GM18867 (cell line): ENCODE measurements at regions not wholly inside any gene's neighbourhood (a gene's known extent, or its start where the extent isn't known, plus 50 kb on each side); places are given as distances from the start of the nearest gene placed in this dataset.

Experiments used
- ATAC-seq: cut with Tn5 transposase; IDR thresholded peaks from one replicate; pipeline ENCODE4 v1.9.1; 2021; ENCODE audit warnings: mild to moderate bottlenecking, moderate library complexity; ENCODE audit not compliant: unreplicated experiment

GRCh38 chr5:145510769-145511168 is 324.4 kb downstream of the PRELID2 start:
- no peak for ATAC-seq

DNA sequence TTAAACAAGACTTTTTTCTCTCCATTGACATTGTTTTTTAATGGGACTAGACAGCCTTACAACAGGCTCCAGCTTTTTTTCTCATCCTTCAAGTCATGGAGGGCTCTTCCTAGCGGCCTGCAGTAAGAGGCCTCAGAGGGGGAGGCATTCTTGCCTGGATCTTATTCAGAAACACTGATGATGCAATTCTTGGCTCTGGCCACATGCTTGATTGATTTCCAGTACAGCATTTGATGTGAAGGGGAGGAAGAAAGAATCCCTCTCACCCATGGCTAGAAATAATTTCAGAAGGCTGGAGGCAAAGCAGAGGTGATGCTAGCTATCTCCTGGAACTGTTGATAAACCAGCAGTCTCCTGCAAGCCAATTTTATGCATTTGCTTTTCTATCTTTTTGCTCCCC is 324.8 kb downstream of the PRELID2 start:
- no peak for ATAC-seq

GRCh38 chr5:145509336-145510136 is 325.6 kb downstream of the PRELID2 start:
- ATAC-seq, result no peak

GRCh38 chr5:145506185-145506850 is 328.8 kb downstream of the PRELID2 start:
- no peak for ATAC-seq

DNA sequence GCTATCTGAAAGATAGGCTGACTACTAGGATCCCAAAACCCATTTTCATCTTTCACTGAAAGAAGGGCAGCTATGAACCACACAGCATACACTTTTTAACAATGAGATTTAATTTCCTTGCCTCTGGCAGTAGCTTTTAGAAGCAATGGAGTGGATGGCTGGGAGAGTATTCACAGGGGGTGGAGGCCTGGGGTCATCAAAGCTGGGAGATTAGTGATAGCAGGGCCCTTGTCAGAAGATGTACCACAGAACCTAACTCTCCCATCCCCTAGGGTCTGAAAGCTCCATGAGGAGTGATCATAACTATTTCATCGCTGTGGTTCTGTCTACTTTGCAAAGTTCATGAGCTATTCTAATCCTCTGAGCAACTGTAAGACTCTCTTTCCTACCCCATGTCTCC is 332.2 kb downstream of the PRELID2 start:
- no peak for ATAC-seq

GRCh38 chr5:145500710-145501109 is 334.4 kb downstream of the PRELID2 start:
- ATAC-seq, result no peak

- ATAC-seq, result no peak
These were observed 335.7 kb downstream of the PRELID2 start for GRCh38 chr5:145499483-145499882.

DNA sequence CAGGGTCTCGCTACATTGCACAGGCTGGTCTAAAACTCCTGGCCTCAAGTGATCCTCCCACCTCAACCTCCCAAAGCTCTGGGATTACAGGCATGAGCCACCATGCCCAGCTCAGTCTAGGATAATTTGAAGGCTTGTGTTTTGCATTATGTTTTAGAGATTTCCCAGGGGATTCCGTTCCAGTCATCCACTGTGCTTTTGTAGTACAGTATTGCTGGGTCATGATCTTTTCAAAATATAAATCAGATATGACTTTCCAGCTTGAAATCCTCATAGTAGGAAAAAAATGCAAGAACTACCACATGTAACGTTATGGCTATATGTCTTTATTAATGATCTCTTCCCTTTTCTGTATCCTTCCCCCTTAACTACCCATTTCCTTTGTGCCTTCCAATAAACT is 338.1 kb downstream of the PRELID2 start:
- no peak for ATAC-seq

- no peak for ATAC-seq
These were observed 339.4 kb downstream of the PRELID2 start for GRCh38 chr5:145495741-145496140.

- no peak for ATAC-seq
These were observed 339.9 kb downstream of the PRELID2 start for GRCh38 chr5:145495196-145495595.

GRCh38 chr5:145493435-145493834 is 341.7 kb downstream of the PRELID2 start:
- no peak for ATAC-seq

GRCh38 chr5:145489516-145489915 is 345.6 kb downstream of the PRELID2 start:
- no peak for ATAC-seq

GRCh38 chr5:145484158-145484557 is 351.0 kb downstream of the PRELID2 start:
- ATAC-seq, result no peak

DNA sequence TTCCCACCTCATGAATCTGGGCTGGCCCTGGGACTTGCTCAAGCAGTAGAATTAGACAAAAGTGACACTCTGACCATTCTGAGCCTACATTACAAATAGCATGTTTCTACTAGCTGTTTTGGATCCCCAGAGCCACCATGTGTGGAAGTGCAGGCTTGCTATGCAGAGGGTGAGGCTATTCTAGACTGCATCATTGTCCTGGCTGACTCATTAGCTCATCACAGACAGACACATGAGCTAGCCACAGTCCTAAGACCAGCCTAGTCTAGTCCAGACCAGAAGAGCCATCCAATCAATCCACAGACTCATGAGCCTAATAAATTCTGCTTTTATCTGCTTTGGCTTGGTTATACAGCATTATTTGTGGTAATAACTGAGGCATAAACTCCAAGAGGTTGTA is 351.9 kb downstream of the PRELID2 start:
- no peak for ATAC-seq

- no peak for ATAC-seq
These were observed 355.3 kb downstream of the PRELID2 start for GRCh38 chr5:145479857-145480256.

GRCh38 chr5:145479271-145479670 is 355.9 kb downstream of the PRELID2 start:
- no peak for ATAC-seq

DNA sequence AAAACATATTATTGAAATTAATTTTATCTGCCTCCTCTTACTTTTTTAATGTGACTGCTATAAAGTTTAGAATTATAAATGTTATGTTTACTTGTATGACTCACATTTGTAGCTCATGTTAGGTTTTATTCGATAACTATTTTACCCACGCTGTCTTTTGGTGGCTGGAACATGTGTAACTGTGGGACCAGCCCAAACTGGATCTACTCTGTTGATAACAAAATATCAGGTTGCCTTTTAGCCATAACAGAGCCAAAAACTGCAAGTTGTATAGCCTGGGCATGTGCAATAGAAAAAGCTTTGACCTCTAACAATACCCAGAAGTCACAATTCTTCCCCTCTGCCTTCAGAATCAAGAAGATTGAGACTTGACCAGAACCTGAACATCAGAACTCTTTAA is 356.5 kb downstream of the PRELID2 start:
- no peak for ATAC-seq

DNA sequence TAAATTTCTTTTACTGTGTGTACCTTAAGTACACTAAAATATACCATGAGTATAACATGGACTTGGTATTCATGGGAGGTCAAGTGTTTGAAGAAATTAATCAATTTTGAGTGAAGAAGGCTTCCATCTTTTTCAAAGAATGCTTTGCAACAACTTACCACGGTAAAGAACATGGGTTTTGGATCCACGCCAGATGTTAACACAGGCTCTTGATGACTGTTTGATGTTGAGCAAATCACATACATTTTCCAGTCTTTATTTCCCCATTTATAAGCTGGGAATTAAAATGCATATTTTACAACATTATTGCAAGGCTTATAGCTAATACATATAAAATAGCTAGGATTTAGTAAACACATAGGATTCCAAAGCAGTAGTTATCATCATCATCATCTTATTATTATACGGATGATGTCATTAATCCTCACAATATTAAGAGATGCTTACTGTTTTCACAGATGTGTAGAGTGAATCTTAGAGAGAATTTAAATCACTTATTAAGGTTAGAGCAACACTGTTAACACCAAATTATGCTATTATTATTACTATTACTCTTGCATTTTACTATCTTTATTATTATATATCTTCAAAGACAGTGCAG is 362.0 kb downstream of the PRELID2 start:
- ATAC-seq, result no peak

DNA sequence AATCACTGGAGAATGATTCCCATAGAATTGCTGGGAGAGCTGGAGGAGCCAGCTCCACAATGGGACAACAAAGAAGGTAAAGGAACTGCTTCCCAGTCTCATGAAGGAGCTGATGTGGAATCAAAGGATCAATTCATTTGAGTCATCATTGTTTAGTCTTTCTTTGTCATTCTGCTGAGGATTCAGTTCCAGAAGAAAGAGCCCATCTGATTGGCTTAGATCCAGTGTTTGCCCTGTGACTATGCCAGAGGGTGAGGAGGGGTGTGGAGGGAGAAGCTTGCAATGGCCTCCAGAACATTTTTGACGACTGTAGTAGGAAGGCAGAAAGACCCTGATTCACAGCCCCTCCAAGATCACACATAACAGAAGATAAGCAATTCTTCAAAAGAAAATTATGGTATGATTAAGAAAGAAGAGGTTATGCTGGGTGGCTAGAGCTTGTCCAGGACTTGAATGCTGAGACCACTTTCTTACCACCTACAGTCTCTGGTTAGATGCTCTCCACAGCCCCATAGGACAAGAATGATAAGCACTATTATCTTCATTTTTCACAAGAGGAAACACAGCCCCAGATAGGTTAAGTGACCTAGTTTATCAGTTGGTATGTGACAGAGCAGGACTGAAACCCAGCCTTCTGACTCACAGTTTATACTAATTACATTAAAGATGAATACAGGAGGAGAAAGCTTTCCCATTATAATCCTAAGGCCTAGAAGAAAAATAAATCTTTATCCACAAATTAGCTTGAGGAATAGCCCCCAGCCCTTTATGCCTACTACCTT is 363.1 kb downstream of the PRELID2 start:
- no peak for ATAC-seq

GRCh38 chr5:145471026-145471425 is 364.1 kb downstream of the PRELID2 start:
- no peak for ATAC-seq

DNA sequence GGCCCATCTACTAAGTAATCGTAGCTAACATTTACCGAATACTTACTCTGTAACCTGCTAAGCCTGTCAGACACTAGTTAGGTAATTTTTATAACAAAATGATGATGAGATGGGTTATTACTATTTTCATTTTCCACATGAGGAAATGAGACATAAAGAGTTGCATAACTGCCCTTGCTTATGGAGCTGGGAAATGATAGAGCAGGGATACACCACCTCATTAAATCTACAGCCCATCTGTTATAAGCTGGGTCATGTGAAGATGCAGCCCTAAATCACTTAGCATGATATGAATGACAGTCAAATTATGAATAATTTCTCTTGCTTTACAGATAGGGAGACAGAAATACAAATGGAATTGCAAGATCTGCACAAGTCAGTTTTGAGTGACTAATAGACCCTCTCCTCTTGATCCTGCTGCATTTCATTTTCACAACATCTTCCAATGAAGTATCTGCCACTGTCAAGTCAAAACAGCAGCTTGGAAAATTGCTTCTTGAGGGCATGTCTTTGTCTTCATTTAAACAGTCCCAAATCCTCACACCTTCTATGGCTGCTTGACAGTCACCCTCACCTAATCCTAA is 364.7 kb downstream of the PRELID2 start:
- ATAC-seq, result no peak
